ENCODE measurements at regions not wholly inside any gene's neighbourhood (a gene's known extent, or its start where the extent isn't known, plus 50 kb on each side); places are given as distances from the start of the nearest gene placed in this dataset.
A peak's percentile ranks its signal among the peaks of the same experiment; 100 is the strongest.

- DNase-seq (ENCODE audit: low spot score) = no peak
- intact Hi-C loops (cut with DNase I) = loop anchor here (5.0 kb wide), 1 partner anchor 61 kb away; the partner anchor contains the start of gene USP24
Measured at GRCh38 chr1:55278378-55278777, 63.2 kb upstream of the USP24 start.

GRCh38 chr1:55277377-55278130, 62.4 kb upstream of the USP24 start:
- DNase-seq (ENCODE audit: low spot score) = peak; percentile 80
- intact Hi-C loops (cut with DNase I) = loop anchor here (1.0 to 5.0 kb wide), 2 partner anchors 60 to 137 kb away; partner anchors contain the start of gene USP24

GRCh38 chr1:55276671-55277376, 61.7 kb upstream of the USP24 start:
- intact Hi-C loops (cut with DNase I) = loop anchor here (1.0 to 5.0 kb wide), 2 partner anchors 60 to 137 kb away; partner anchors contain the start of gene USP24
- DNase-seq (ENCODE audit: low spot score) = no peak

GRCh38 chr1:55275941-55276341, 60.8 kb upstream of the USP24 start:
- DNase-seq (ENCODE audit: low spot score) = no peak
- intact Hi-C loops (cut with DNase I) = loop anchor here (5.0 kb wide), 1 partner anchor 59 kb away; the partner anchor contains the start of gene USP24

GRCh38 chr1:55275151-55275748, 60.1 kb upstream of the USP24 start:
- DNase-seq (ENCODE audit: low spot score) = no peak
- intact Hi-C loops (cut with DNase I) = loop anchor here (5.0 kb wide), 1 partner anchor 58 kb away; the partner anchor contains the start of gene USP24

- intact Hi-C loops (cut with DNase I) = no loop called here
- no peak for DNase-seq (ENCODE audit: low spot score)
Measured at GRCh38 chr1:55272994-55273393, 57.8 kb upstream of the USP24 start.

All from cardiac septum (tissue), 1 donor.